IPS-20b (cell line): ENCODE measurements at regions not wholly inside any gene's neighbourhood (a gene's known extent, or its start where the extent isn't known, plus 50 kb on each side); places are given as distances from the start of the nearest gene placed in this dataset.

Experiments
- H3K27ac ChIP-seq: one replicate; pipeline ENCODE4 v1.5.1; 2013; ENCODE audit warnings: low read length
- H3K27me3 ChIP-seq: 2 replicates; pipeline ENCODE4 v1.6.1; 2013; ENCODE audit warnings: mild to moderate bottlenecking, low read length, inconsistent platforms; ENCODE audit not compliant: insufficient read depth
- H3K36me3 ChIP-seq: 2 replicates; pipeline ENCODE4 v1.6.1; 2013; ENCODE audit warnings: low read depth, mild to moderate bottlenecking, inconsistent platforms, low read length, moderate library complexity; ENCODE audit not compliant: insufficient read depth
- H3K4me1 ChIP-seq: 2 replicates; pipeline ENCODE4 v1.6.1; 2013; ENCODE audit warnings: mild to moderate bottlenecking, control low read depth, inconsistent platforms, low read length, moderate library complexity; ENCODE audit not compliant: insufficient read depth
- H3K4me3 ChIP-seq: 2 replicates; pipeline ENCODE4 v1.5.1; 2013; ENCODE audit warnings: mild to moderate bottlenecking, low read length, inconsistent platforms
- H3K9ac ChIP-seq: 2 replicates; pipeline ENCODE4 v1.6.1; 2013; ENCODE audit warnings: low read depth, mild to moderate bottlenecking, inconsistent platforms, low read length, moderate library complexity
- H3K9me3 ChIP-seq: 2 replicates; pipeline ENCODE4 v1.6.1; 2013; ENCODE audit warnings: mild to moderate bottlenecking, low read depth, low read length, inconsistent platforms; ENCODE audit not compliant: insufficient read depth

- Histone ChIP-seq H3K4me3 (no peak overlapping the region), H3K4me1 (no peaks in the 10 kb centered on the region), H3K9me3 (no peaks in the 10 kb centered on the region), H3K27me3 (no peaks in the 10 kb centered on the region), H3K9ac (no peak overlapping the region), H3K36me3 (no peaks in the 10 kb centered on the region), H3K27ac (no peak overlapping the region)
Observed at GRCh38 chr7:155962968-155963300, 150.7 kb upstream of the SHH start.

- Histone ChIP-seq H3K27ac (no peak overlapping the region), H3K4me3 (no peak overlapping the region), H3K4me1 (no peaks in the 10 kb centered on the region), H3K36me3 (no peaks in the 10 kb centered on the region), H3K9me3 (no peaks in the 10 kb centered on the region), H3K9ac (no peak overlapping the region), H3K27me3 (no peaks in the 10 kb centered on the region)
Observed at GRCh38 chr7:155962191-155962967, 150.1 kb upstream of the SHH start.

- H3K4me3 ChIP-seq, result no peak overlapping the region
- H3K4me1 ChIP-seq, result no peaks in the 10 kb centered on the region
- no peak overlapping the region for H3K27ac ChIP-seq
- no peaks in the 10 kb centered on the region for H3K9me3 ChIP-seq
- H3K36me3 ChIP-seq, result no peaks in the 10 kb centered on the region
- H3K27me3 ChIP-seq, result no peaks in the 10 kb centered on the region
- H3K9ac ChIP-seq, result no peak overlapping the region
Observed at GRCh38 chr7:155961241-155962190, 149.3 kb upstream of the SHH start.

GRCh38 chr7:155959894-155960293 lies 147.6 kb upstream of the SHH start:
- H3K27ac ChIP-seq, result no peak overlapping the region
- no peaks in the 10 kb centered on the region for H3K4me1 ChIP-seq
- H3K36me3 ChIP-seq, result no peaks in the 10 kb centered on the region
- no peak overlapping the region for H3K4me3 ChIP-seq
- no peak overlapping the region for H3K9ac ChIP-seq
- H3K27me3 ChIP-seq, result no peaks in the 10 kb centered on the region
- no peaks in the 10 kb centered on the region for H3K9me3 ChIP-seq

- H3K9me3 ChIP-seq, result no peaks in the 10 kb centered on the region
- H3K9ac ChIP-seq, result no peak overlapping the region
- no peak overlapping the region for H3K27ac ChIP-seq
- H3K4me1 ChIP-seq, result no peaks in the 10 kb centered on the region
- H3K36me3 ChIP-seq, result no peaks in the 10 kb centered on the region
- no peak overlapping the region for H3K4me3 ChIP-seq
- no peaks in the 10 kb centered on the region for H3K27me3 ChIP-seq
Observed at GRCh38 chr7:155956977-155957376, 144.7 kb upstream of the SHH start.

GRCh38 chr7:155955367-155955635 lies 143.0 kb upstream of the SHH start:
- Histone ChIP-seq H3K9ac (no peak overlapping the region), H3K36me3 (no peaks in the 10 kb centered on the region), H3K27me3 (no peaks in the 10 kb centered on the region), H3K9me3 (no peaks in the 10 kb centered on the region), H3K4me1 (no peaks in the 10 kb centered on the region), H3K27ac (no peak overlapping the region), H3K4me3 (no peak overlapping the region)

GRCh38 chr7:155954550-155955366 lies 142.5 kb upstream of the SHH start:
- Histone ChIP-seq H3K9me3 (no peaks in the 10 kb centered on the region), H3K4me1 (no peaks in the 10 kb centered on the region), H3K36me3 (no peaks in the 10 kb centered on the region), H3K27me3 (no peaks in the 10 kb centered on the region), H3K9ac (no peak overlapping the region), H3K4me3 (no peak overlapping the region), H3K27ac (no peak overlapping the region)

GRCh38 chr7:155953781-155954549 lies 141.7 kb upstream of the SHH start:
- Histone ChIP-seq H3K9ac (no peak overlapping the region), H3K9me3 (no peaks in the 10 kb centered on the region), H3K4me1 (no peaks in the 10 kb centered on the region), H3K27me3 (no peaks in the 10 kb centered on the region), H3K36me3 (no peaks in the 10 kb centered on the region), H3K27ac (no peak overlapping the region), H3K4me3 (no peak overlapping the region)

- no peaks in the 10 kb centered on the region for H3K9me3 ChIP-seq
- no peaks in the 10 kb centered on the region for H3K27me3 ChIP-seq
- H3K36me3 ChIP-seq, result no peaks in the 10 kb centered on the region
- no peaks in the 10 kb centered on the region for H3K4me1 ChIP-seq
- H3K27ac ChIP-seq, result no peak overlapping the region
- H3K9ac ChIP-seq, result no peak overlapping the region
- no peak overlapping the region for H3K4me3 ChIP-seq
Observed at GRCh38 chr7:155953501-155953778, 141.2 kb upstream of the SHH start.

- Histone ChIP-seq H3K36me3 (no peaks in the 10 kb centered on the region), H3K9ac (no peak overlapping the region), H3K27me3 (no peaks in the 10 kb centered on the region), H3K4me3 (no peak overlapping the region), H3K9me3 (no peaks in the 10 kb centered on the region), H3K4me1 (no peaks in the 10 kb centered on the region), H3K27ac (no peak overlapping the region)
Observed at GRCh38 chr7:155951554-155952158, 139.4 kb upstream of the SHH start.

GRCh38 chr7:155950898-155951553 lies 138.8 kb upstream of the SHH start:
- no peak overlapping the region for H3K9ac ChIP-seq

More at GRCh38 chr7:155950898-155951553, 138.8 kb upstream of the SHH start:
- no peak overlapping the region for H3K27ac ChIP-seq
- H3K27me3 ChIP-seq, result no peaks in the 10 kb centered on the region
- no peaks in the 10 kb centered on the region for H3K36me3 ChIP-seq
- no peaks in the 10 kb centered on the region for H3K9me3 ChIP-seq
- H3K4me3 ChIP-seq, result no peak overlapping the region
- H3K4me1 ChIP-seq, result no peaks in the 10 kb centered on the region
